ENCODE measurements at regions not wholly inside any gene's neighbourhood (a gene's known extent, or its start where the extent isn't known, plus 50 kb on each side); places are given as distances from the start of the nearest gene placed in this dataset.
A peak's percentile ranks its signal among the peaks of the same experiment; 100 is the strongest.

GRCh38 chr1:201764579-201764978, 64.4 kb upstream of the IPO9 start:
- intact Hi-C loops (cut with DNase I), result no loop called here
- Histone ChIP-seq H3K4me3 (no peak overlapping the region), H3K9me3 (replicated peaks in 1 of 3) (no peaks in the 10 kb centered on the region), H3K36me3 (replicated peaks in 1 of 2) (no peaks in the 10 kb centered on the region), H3K27me3 (no peaks in the 10 kb centered on the region), H3K4me1 (replicated peaks in 1 of 2) (peaks cover 0 to 13% of the 10 kb centered on the region in 2 donors), H3K27ac (no peak overlapping the region)
- TF ChIP-seq CTCF (IDR thresholded peaks at IDR 0.05) (no peak), POLR2A (IDR thresholded peaks at IDR 0.05) (no peak)
- DNase-seq, result no peak
- WGBS, 4 donors, result 83 to 91% (median 89%) methylated on average over 2 of the region's 2 CpGs

DNA sequence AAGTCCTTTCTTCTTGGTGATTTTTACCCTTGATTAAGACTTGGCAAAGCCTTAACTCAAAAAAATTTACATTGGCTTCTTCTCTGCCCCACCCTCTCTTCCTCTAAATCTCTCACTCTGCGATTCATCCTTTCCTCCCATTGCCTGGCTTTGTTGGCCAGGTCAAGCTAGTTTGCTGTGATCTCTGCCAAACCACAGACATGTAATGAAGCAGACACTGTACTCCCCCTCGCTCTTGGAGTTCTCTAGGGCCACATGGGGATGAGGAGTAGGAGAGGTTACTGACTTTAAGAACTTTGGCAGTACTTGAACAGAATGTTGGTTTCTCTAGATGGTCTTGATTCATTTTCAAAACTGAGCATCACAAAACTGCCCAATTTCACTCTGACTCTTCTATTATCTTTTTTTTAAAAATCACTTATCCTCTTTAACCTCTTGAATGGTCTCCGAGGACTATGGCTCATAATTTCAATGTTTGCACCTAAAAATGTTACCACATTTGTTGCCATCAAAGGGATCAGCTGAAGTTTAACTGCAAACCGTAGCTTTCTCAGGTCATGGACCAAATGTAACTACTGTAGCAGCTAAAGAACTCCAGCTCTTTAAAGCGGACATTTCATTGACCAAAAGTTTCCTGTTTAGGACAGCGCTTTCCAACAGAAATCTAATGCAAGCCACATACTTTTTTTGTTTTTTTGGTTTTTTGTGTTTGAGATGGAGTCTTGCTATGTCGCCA, 62.7 kb upstream of the IPO9 start:
- TF ChIP-seq CTCF (IDR thresholded peaks at IDR 0.05), result no peak
- no peak for TF ChIP-seq POLR2A (IDR thresholded peaks at IDR 0.05)
- intact Hi-C loops (cut with DNase I), result no loop called here
- Histone ChIP-seq H3K9me3 (replicated peaks in 1 of 3) (no peaks in the 10 kb centered on the region), H3K4me1 (replicated peaks in 1 of 2) (peaks cover 0 to 13% of the 10 kb centered on the region in 2 donors), H3K27me3 (no peaks in the 10 kb centered on the region), H3K4me3 (no peak overlapping the region), H3K27ac (peak overlapping the region in 1 of 5 donors; percentile 6), H3K36me3 (replicated peaks in 1 of 2) (no peaks in the 10 kb centered on the region)
- DNase-seq, result peak in 2 of 7 donors; percentile 13 to 42
- WGBS, 4 donors, result 77 to 80% (median 78%) methylated on average over 7 of the region's 7 CpGs

- no peak for DNase-seq
- Histone ChIP-seq H3K9me3 (replicated peaks in 1 of 3) (no peaks in the 10 kb centered on the region), H3K27ac (no peak overlapping the region), H3K4me1 (replicated peaks in 1 of 2) (peaks cover 0 to 13% of the 10 kb centered on the region in 2 donors), H3K27me3 (no peaks in the 10 kb centered on the region), H3K4me3 (no peak overlapping the region), H3K36me3 (replicated peaks in 1 of 2) (no peaks in the 10 kb centered on the region)
- intact Hi-C loops (cut with DNase I), result no loop called here
- TF ChIP-seq POLR2A (IDR thresholded peaks at IDR 0.05) (no peak), CTCF (IDR thresholded peaks at IDR 0.05) (no peak)
- 86 to 94% (median 90%) methylated on average over 6 of the region's 6 CpGs for WGBS, 4 donors
These were observed 61.6 kb upstream of the IPO9 start for GRCh38 chr1:201767339-201767738.

GRCh38 chr1:201769072-201769471, 59.9 kb upstream of the IPO9 start:
- Histone ChIP-seq H3K27ac (no peak overlapping the region), H3K36me3 (replicated peaks in 1 of 2) (no peaks in the 10 kb centered on the region), H3K4me1 (replicated peaks in 1 of 2) (peaks cover 0 to 3% of the 10 kb centered on the region in 2 donors), H3K27me3 (no peaks in the 10 kb centered on the region), H3K9me3 (replicated peaks in 1 of 3) (no peaks in the 10 kb centered on the region), H3K4me3 (no peak overlapping the region)
- TF ChIP-seq CTCF (IDR thresholded peaks at IDR 0.05) (no peak), POLR2A (IDR thresholded peaks at IDR 0.05) (no peak)
- WGBS, 4 donors, result 57 to 71% (median 64%) methylated on average over 2 of the region's 2 CpGs
- intact Hi-C loops (cut with DNase I), result no loop called here
- DNase-seq, result no peak
